HG02759 (cell line): ENCODE measurements at regions not wholly inside any gene's neighbourhood (a gene's known extent, or its start where the extent isn't known, plus 50 kb on each side); places are given as distances from the start of the nearest gene placed in this dataset.

Experiments used
- ATAC-seq: cut with Tn5 transposase; IDR thresholded peaks from one replicate; pipeline ENCODE4 v1.9.1; 2021; ENCODE audit warnings: mild to moderate bottlenecking, moderate library complexity; ENCODE audit not compliant: unreplicated experiment

- ATAC-seq = no peak
Measured at GRCh38 chr2:198817536-198817935, 640.2 kb downstream of the SATB2 start.

GRCh38 chr2:198815626-198816025, 642.1 kb downstream of the SATB2 start:
- no peak for ATAC-seq

- ATAC-seq = no peak
Measured at GRCh38 chr2:198811198-198811597, 646.5 kb downstream of the SATB2 start.

- no peak for ATAC-seq
Measured at GRCh38 chr2:198809976-198810375, 647.8 kb downstream of the SATB2 start.

- no peak for ATAC-seq
Measured at GRCh38 chr2:198807131-198807530, 650.6 kb downstream of the SATB2 start.

- ATAC-seq = no peak
Measured at GRCh38 chr2:198795419-198795818, 662.3 kb downstream of the SATB2 start.

GRCh38 chr2:198791623-198792022, 666.1 kb downstream of the SATB2 start:
- no peak for ATAC-seq

GRCh38 chr2:198788676-198789075, 669.1 kb downstream of the SATB2 start:
- no peak for ATAC-seq

- no peak for ATAC-seq
Measured at GRCh38 chr2:198782734-198783133, 675.0 kb downstream of the SATB2 start.

- no peak for ATAC-seq
Measured at GRCh38 chr2:198776616-198777406, 680.9 kb downstream of the SATB2 start.

- ATAC-seq = no peak
Measured at GRCh38 chr2:198775737-198776136, 682.0 kb downstream of the SATB2 start.

- ATAC-seq = no peak
Measured at GRCh38 chr2:198774576-198774975, 683.2 kb downstream of the SATB2 start.

GRCh38 chr2:198767694-198768093, 690.0 kb downstream of the SATB2 start:
- ATAC-seq = no peak

- ATAC-seq = no peak
Measured at GRCh38 chr2:198763793-198764192, 693.9 kb downstream of the SATB2 start.

GRCh38 chr2:198762441-198762840, 695.3 kb downstream of the SATB2 start:
- no peak for ATAC-seq

- no peak for ATAC-seq
Measured at GRCh38 chr2:198757069-198757468, 700.7 kb downstream of the SATB2 start.

GRCh38 chr2:198756166-198756565, 701.6 kb downstream of the SATB2 start:
- ATAC-seq = no peak

- ATAC-seq = no peak
Measured at GRCh38 chr2:198753101-198753500, 704.6 kb downstream of the SATB2 start.

- ATAC-seq = no peak
Measured at GRCh38 chr2:198749364-198749763, 708.4 kb downstream of the SATB2 start.

- no peak for ATAC-seq
Measured at GRCh38 chr2:198731842-198732399, 725.8 kb downstream of the SATB2 start.

- ATAC-seq = no peak
Measured at GRCh38 chr2:198720266-198720665, 737.5 kb downstream of the SATB2 start.

- no peak for ATAC-seq
Measured at GRCh38 chr2:198717451-198717850, 740.3 kb downstream of the SATB2 start.
